AG09309 (cell line): ENCODE measurements at regions not wholly inside any gene's neighbourhood (a gene's known extent, or its start where the extent isn't known, plus 50 kb on each side); places are given as distances from the start of the nearest gene placed in this dataset.
A peak's percentile ranks its signal among the peaks of the same experiment; 100 is the strongest.

Source experiments
- DNase-seq: peaks from one replicate; pipeline ENCODE4 v3.0.0-alpha.2; 2010; ENCODE audit warnings: low read depth
- H3K4me3 ChIP-seq: 2 replicates; pipeline ENCODE4 v1.5.1; 2011; ENCODE audit warnings: mild to moderate bottlenecking, low read depth, low read length, moderate library complexity; ENCODE audit not compliant: control insufficient read depth
- TF ChIP-seq, protein P1 (sequence below): IDR thresholded peaks from 2 replicates; pipeline ENCODE4 v1.5.1; 2011; ENCODE audit warnings: mild to moderate bottlenecking, low read depth, low read length, inconsistent platforms; ENCODE audit not compliant: insufficient read depth, control insufficient read depth; ENCODE audit errors: missing control alignments

DNA sequence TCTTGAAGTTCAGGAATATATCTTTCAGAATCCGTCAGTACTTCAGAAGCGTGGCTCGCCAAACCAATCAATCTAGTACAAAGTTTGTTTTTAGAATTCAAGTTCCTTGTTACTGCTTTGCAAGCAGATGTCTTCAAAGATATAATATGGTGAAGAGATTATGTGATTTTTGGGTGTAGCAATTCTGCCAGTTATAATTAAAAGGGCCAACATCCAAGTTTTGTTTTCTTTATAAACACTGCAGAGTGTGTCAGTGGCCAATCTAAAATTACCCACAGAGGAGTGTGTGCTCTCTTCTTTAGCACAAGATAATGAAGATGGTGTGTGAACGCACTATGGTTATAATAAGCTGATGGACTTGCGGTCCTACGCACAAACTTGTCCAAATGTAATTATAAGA, 493.6 kb upstream of the MDFIC2 start:
- TF ChIP-seq, protein P1, sequence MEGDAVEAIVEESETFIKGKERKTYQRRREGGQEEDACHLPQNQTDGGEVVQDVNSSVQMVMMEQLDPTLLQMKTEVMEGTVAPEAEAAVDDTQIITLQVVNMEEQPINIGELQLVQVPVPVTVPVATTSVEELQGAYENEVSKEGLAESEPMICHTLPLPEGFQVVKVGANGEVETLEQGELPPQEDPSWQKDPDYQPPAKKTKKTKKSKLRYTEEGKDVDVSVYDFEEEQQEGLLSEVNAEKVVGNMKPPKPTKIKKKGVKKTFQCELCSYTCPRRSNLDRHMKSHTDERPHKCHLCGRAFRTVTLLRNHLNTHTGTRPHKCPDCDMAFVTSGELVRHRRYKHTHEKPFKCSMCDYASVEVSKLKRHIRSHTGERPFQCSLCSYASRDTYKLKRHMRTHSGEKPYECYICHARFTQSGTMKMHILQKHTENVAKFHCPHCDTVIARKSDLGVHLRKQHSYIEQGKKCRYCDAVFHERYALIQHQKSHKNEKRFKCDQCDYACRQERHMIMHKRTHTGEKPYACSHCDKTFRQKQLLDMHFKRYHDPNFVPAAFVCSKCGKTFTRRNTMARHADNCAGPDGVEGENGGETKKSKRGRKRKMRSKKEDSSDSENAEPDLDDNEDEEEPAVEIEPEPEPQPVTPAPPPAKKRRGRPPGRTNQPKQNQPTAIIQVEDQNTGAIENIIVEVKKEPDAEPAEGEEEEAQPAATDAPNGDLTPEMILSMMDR: no peak
- no peak for DNase-seq
- H3K4me3 ChIP-seq: no peak overlapping the region

DNA sequence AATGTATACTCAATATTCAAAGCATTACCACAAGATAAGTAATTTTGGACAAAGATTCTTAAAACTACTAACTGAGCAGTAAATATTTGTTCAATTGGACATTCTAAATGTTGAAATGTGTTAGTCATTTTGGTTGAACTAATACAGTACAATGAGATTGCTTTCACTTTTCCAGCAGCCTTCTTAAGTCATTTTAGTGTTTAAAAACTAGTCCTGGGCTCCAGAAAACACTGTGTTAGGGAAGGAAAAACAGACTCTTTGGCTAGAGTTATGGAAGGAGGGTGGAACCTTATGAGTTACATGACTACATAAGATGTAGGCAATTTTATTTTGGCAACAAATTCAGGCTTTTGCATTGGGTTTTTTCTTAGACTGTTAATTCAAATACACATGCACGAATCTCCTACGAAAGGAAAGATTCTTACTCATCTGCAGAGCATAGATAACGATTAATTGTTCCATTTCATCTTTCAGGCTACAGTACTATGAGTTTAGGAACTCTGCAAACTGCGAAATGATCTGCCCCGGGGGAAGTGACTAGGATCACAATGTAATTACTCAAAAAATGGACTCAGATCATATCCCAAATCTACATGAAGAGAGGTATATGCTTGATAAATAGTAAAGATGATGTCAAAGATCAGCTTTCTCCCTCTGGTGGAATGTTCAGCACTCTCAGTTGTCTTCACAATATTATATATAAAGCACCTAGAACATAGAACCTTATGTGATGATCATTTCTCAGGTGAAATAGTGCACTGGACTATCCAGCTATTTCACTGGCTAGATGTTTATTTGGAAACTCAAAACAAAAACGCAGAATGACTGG, 492.8 kb upstream of the MDFIC2 start:
- peak overlapping the region; percentile 11 for H3K4me3 ChIP-seq
- DNase-seq: no peak
- TF ChIP-seq, protein P1: no peak

DNA sequence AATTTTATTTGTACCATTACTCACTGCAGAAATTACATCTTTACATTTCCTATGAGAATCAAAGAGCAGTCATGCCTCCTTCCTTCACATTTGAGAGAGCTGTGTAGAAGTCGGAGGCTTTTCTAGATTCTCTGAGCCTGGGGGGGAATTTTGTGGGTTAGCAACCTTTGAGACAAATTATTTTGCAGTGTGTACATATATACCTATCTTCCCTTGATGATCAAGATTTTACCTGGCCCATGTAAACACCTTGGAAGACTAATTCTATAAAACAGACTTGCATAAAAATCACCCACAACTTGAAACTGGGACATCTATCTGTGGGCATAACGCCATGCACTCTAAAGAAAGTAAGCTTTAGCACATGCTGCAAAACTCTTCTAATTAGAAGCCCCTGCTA, 491.5 kb upstream of the MDFIC2 start:
- TF ChIP-seq, protein P1: no peak
- no peak for DNase-seq

DNA sequence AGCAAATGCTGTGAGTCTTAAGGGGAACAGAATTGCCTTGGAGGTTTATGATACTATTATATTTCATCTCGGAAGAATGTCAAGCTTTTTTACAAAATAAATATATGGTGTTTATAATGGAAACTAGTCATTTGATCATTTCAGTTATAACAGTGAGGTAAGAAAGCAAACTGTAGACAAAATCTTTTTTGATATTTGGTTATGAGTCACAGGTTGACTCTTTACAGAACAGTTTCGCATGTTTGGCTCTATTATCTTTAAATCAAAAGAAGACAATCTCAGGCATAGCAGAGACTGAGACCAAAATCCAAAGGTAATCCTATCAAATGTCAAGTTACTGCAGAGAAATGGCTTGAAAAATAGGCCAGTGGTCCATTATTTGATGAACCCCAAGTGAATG, 490.9 kb upstream of the MDFIC2 start:
- TF ChIP-seq, protein P1: no peak
- no peak overlapping the region for H3K4me3 ChIP-seq
- DNase-seq: no peak

More for the DNA sequence above, 491.5 kb upstream of the MDFIC2 start:
- H3K4me3 ChIP-seq: no peak overlapping the region

DNA sequence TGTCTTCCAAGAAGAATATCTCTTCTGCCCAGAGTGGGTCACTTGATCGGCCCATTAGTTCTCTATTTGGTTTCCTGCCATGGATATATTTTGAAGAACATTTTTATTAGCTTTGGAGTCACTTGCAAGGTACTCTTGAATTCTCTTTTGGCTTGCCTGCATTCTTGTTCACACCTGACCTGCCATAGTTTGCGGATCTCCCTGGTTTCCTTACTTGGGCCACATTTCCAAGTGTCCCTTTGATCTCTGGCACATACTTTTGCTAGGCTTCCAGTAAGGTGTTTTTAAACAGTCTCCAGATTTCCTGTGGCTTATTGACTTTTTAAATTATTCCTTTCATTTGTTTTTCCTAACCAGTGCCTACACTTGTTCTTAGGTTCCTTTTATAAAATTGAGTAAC, 488.5 kb upstream of the MDFIC2 start:
- no peak overlapping the region for H3K4me3 ChIP-seq
- TF ChIP-seq, protein P1: no peak
- no peak for DNase-seq

DNA sequence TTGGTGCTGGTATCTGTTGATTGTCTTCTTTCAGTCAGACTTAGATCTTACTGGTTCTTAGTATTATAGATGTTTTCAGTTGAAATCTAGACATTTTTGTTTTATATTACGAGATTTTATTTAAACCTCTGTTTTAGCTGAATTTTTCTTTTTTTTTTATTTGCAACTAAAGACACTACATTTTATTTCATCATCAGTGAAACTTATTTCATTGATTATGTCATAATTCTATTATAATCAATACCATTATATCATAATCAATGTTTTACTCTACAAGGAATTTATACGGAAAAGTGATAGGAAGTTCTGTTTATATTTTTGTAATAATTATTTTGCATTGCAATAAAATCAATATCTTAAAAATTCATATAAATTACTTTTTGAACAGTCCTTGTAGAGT, 477.4 kb upstream of the MDFIC2 start:
- TF ChIP-seq, protein P1: no peak
- no peak overlapping the region for H3K4me3 ChIP-seq
- DNase-seq: no peak
